Stimulated activated CD4-positive, alpha-beta T cell treated with anti-CD3 and anti-CD28 coated beads, Interleukin-4, amount 100 ng/mL, for 4 hours (primary cell): ENCODE measurements at regions not wholly inside any gene's neighbourhood (a gene's known extent, or its start where the extent isn't known, plus 50 kb on each side); places are given as distances from the start of the nearest gene placed in this dataset.
"Not testable (repeated sequence)": the region's sequence is repeated elsewhere in the genome, so short reads cannot be mapped to it uniquely, and the experiment has no call there.

Source experiments
- DNase-seq, 2 experiments: peaks; one replicate each; pipeline ENCODE4 v3.0.0-alpha.2; 2020

DNA sequence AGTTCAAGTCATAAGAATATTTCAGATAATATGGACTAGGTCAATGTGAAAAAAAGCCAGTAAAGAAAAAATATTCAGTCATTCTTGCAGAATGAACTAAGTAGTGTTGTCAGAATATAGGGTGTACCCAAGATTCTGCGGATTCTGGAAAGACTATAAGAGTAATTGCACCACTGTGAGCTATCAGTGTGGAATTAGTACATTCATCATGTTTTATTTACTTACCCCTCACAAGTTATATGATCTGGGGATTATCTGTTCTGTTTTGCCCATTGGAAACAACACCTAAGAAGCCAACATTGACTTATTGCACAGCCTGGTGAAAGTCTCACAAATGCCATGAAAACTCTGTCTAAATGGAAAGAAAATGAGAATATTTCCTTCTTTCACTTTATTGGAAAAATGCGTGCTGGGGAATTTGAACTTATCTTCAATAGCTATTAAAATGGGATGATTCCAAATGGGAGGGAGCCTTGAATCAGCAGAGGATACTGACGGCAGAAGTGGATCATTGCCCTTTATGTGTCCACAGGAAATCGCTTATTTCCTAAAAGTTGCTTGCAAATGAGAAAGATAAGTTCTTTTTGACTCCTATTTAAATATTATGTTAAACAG is 563.3 kb upstream of the POM121L12 start:
- DNase-seq = no peak

DNA sequence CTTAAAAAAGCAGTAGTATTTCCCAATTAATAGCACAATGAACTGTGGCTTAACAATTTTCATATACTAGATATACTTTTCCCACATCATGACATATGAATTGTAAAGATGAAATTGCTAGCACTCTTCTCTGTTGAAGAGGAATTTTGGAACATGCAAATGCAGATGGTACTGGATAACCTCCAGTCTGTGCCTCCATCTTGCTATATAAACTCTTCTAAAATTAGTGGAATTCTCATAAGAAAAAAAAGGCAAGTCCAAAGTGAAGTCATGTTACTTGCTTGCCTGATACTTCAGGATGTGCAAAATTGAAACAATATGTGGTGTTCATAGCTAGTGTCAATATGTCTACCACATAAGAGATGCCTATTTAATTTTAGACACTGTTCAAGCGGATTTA is 570.2 kb upstream of the POM121L12 start:
- DNase-seq = no peak

DNA sequence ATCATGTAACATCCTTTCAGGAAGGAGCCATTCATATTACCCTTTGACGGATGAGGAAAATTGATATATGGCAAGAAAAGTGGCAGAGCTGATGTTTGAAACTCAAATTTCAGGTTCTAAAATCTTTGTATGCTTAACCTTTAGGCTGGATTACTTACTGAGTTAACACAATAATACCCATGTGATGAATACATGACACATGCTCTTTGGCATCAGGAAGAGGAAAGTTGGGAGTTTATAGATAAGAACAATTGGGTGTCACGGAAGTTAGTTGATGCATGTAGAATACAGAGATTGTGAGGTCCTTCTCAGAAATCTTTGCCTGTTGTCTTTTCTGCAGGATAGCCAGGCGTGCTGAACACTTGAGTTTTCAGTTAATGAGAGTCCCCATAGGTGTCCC is 572.1 kb upstream of the POM121L12 start:
- no peak for DNase-seq

DNA sequence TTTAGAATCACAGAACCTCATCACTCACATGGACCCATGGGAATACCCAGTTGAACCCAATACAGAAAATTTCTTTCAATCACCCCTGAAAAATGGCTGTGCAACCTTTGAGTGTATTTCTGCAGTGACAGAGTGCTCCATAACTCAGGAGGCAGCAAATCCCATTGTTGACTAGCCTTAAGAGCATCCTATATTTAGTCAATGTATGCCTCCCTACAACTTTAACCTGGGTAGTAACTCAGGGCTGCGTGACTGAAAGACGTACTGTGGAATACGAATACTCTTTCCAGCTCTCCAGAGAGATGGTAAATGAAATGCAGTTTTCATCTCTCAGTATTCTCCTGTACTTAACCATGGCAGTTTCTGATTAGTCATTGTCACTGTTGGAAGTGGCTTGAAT is 573.0 kb upstream of the POM121L12 start:
- DNase-seq = no peak

DNA sequence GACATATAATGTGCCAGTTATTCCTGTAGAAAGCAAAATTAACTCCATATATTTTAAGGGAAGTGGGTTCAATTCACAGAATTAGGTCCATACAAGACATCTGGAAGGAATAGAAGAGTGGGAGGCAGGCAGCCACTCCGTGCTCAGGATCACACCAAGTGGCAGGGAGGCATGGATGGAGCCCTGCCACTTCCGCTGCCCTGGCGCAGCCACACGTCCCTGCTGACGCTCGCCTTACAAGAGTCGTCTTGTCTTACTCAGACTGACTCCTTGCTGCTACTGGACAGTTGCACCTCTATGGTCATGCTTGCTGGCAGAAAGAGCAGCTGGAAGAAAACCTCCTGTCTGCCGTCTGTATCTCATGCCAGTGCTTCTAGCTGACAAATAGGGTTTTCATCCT is 579.9 kb upstream of the POM121L12 start:
- DNase-seq = no peak

DNA sequence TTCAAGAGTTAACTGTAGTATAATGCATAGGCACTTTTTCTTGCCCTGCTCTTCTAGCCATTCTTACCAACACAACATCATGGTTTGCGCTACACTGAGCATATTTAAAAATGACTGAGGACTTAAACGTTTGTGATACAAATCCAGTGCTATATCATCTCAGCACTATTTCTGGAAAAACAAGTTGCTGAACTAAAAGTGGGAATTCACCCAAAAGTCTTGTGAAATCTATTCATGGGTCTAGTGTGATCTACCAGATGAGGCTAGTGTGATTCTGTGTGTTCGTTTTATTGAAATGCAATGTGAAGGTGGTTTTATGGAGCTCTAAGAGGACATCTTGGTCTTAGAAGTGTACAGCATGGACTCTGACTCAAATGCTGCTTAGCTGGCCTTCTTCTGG is 584.6 kb upstream of the POM121L12 start:
- DNase-seq = no peak

DNA sequence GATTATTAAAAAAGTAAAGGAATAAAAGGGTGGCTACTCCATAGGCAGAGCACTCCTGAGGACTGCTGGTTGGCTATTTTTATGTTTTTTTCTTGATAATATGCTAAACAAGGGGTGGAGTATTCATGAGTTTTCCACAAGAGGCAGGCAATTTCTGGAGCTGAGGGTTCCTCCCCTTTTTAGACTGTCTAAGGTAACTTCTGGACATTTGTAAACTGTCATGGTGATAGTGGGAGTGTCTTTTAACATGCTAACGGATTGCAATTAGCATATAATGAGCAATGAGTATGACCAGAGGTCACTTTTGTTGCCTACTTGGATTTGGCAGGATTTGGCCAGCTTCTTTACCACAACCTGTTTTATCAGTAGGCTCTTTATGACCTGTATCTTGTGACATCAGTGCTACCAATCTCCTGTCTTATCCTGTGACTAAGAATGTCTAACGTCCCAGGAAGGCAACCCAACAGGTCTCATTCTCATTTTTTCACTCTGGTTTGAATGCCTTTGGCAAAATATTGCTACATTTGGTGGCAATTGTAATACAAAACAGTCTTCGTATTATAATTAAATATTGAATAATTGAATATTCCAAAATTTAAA is 587.8 kb upstream of the POM121L12 start:
- DNase-seq = no peak

DNA sequence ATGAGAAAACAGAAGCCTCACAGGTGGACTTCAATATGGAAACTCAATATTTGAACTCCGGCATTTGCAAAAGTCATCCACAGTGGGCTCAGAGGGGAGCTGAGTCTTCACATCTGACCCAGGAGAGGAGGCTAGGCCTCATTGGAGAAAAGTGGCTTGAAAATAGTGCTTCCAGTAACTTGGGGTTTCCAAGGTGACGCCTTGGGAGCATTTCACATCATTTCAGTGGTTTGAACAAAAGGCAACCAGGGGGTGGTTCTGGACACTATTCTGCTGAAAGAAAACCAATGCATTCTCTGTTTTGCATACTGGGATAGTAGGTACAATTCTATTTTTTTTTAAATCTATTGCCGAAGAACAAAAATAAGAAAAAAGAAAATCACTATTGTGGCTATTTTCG is 599.2 kb upstream of the POM121L12 start:
- no peak for DNase-seq

DNA sequence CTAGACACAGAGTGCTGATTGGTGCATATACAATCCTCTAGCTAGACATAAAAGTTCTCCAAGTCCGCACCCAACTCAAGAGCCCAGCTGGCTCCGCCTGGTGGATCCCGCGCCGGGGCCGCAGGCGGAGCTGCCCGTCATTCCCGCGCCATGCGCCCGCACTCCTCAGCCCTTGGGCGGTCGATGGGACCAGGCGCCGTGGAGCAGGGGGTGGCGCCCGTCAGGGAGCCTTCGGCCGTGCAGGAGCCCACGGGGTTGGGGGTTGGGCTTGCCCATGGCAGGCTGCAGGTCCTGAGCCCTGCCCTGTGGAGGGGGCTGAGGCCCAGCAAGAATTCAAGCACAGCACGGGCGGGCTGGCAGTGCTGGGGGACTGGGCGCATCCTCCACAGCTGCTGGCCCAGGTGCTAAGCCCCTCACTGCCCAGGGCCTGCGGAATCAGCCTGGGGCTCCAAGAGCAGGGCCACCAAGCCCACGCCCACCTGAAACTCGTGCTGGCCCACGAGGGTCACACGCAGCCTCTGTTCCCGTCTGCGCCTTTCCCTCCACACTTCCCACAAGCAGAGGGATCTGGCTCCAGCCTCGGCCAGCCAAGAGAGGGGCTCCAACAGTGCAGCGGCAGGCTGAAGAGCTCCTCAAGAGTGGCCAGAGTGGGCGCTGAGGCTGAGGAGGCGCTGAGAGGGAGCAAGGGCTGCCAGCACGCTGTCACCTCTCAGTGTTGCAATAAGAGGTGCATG is 604.2 kb upstream of the POM121L12 start:
- no peak for DNase-seq

DNA sequence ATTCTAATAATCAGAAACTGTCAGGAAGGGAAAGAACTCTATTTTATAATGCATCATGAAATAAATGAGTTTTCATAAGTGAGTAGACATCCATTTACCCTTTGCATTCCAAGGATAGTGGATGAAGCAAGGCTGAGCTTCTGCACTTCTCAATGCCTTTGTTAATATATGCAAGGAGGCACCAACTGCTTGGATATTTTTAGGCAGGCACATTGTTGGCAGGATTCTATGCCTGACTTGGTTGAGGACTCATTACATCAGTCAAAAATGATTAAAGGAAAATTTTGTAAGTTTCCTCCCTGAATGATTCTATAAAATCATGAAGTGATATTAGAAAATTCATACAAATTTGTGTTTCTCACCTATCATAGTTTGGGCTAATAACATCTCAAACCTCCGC is 612.2 kb upstream of the POM121L12 start:
- no peak for DNase-seq

DNA sequence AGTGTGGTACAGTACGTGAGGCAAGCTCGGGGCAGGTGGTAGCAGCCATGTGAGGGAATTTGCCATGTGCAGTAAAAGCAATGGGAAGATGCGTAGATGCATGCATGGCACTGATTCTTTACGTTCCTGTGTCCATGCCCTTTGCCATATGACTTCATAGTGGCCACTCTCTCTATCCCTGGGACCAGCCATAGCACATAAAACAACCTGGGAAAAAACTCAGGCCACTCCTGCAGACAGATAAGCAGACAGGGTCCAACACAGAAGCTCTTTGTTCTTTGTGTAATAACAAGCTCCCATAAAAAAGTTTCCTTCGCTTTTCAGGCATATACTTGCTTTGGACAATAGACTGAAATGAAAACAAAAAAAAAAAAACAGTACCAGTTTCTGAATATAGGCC is 622.4 kb upstream of the POM121L12 start:
- no peak for DNase-seq

DNA sequence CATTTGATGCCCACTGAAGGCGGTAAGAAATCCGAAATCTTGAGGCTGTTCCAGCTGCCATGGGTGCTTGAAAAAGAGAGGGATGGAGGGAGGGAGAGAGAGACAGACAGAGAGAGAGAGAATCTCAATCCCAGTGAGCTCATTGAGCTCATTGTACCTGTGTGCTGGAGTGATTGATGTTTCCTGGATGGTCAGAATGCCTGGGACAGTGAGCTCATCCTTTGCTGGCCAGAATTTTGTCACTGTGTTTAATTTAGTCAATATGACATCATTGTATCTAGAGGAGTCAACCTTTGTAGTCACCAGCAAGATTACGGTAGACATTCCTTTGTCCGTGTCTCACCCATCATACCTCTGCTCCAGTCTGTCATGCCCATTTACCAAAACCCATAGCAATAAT is 625.4 kb upstream of the POM121L12 start:
- DNase-seq = no peak

DNA sequence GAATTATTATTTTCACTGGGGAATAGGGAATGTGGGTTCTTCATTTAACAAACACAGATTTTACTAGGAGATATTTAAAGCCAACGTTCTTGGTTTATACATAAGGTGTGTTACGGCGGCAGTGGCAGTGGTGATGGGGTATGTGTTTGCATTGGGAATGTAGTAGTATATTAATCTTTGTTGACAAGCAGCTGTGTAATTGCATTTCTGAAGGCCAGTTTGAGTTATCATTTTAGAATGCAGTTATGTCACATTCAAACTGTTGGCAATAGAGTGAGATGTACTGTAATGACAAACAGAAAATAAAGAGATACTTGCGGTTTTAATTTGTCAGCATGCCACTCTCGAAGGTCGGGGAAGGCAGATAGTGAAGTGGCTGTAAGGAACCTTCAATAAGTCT is 628.6 kb upstream of the POM121L12 start:
- no peak for DNase-seq

DNA sequence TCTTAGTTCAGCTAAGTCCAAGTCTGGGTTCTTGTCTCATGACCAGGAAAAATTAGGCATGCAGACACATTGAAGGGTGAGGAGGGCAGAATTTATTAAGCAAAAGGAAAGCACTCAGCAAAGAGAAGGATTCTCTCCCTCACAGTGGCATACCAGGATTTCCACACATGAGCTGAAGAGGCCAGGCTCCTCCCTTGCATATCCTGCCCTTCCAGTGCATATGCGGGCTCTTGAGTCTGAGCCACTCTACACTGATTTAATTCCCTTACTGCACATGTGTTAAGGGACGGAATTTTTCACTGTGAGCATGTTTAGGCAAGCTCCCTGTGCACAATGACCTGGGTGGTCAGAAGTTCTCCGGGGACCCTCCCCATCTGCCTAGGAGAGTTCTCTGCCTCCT is 652.7 kb upstream of the POM121L12 start:
- DNase-seq = no peak

DNA sequence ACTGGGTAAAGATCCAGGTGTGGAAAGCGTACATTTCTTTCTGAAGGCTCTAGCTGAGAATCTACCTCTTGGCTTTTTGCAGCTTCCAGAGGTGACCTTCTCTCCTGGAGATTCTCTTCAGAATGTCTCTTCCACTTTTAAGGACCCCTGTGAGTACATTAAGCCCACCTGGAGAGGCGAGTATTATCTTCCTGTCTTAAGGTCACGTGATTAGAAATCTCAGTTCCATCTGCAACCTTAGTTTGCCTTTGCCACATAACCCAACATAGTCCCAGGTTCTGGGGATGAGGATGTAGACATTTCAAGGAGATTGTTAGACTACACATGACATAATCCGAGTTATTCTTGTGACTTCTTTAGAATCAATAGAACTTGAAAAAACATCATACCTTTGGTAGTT is 665.5 kb upstream of the POM121L12 start:
- DNase-seq = no peak

DNA sequence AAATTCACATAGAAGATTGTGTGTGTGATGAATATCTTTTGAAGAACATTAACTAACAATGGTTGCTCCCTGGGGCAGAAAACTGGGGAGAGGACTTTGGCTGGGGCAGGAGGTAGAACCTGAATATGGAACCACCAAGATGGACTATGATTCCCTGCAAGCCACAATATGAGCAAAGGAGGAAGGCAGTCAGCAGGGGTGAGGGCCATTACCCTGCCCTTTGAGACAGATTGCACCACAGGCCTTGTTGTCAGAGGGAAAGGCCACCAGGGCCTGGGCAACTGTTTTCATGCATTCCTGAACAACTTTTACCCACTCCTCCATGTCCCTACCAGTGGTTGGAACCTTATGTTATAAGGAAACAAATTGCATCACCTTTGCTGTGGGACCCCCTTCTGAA is 670.1 kb upstream of the POM121L12 start:
- no peak for DNase-seq

DNA sequence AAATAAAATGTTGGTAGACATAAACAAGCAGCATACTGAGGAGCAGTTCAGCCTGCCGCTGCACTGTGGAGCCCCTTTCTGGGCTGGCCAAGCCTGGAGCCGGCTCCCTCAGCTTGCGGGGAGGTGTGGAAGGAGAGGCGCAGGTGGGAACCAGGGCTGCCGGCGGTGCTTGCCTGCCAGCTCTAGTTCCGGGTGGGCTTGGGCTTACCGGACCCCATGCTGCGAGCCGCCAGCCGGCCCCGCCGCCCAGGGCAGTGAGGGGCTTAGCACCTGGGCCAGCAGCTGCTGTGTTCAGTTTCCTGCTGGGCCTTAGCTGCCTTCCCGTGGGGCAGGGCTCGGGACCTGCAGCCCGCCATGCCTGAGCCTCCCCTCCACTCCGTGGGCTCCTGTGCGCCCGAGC is 672.9 kb upstream of the POM121L12 start:
- no peak for DNase-seq

DNA sequence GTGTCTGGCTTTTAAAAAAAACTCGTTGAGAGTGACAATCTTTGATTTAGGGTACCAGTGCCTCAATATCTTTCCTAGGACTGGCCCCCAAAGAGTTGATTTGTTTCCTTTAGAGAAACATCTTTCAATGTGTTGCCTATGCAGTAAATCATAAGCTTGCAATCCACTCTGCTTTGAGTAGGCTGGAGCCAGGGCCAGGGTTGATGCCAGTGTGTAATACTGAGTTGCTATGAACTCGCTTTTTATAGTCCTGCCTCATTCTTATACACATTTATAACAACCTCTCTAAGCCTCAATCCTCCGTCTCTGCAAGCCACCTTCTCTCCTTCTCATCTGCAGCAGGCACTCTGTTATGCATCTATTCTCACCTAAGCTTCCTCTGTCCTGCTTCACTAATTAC is 674.9 kb upstream of the POM121L12 start:
- DNase-seq = no peak

DNA sequence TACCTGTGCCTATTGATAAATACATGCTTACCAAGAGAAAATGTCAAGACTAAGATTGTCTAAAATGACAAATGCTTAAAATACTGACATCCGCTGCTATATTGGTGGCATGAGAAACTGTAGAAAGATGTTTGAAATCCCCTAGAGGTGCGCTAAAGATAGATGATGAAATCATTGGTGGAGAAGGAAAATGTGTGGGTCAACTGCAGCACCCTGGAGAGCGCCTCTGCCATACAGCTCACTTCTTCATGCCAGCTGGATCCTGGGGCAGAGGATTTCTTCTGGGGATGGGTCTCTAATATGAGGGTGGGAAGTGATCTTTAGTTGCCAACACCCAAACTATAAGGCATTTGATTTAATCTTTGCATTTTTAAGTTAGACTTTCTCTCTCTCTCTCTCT is 680.4 kb upstream of the POM121L12 start:
- no peak for DNase-seq

DNA sequence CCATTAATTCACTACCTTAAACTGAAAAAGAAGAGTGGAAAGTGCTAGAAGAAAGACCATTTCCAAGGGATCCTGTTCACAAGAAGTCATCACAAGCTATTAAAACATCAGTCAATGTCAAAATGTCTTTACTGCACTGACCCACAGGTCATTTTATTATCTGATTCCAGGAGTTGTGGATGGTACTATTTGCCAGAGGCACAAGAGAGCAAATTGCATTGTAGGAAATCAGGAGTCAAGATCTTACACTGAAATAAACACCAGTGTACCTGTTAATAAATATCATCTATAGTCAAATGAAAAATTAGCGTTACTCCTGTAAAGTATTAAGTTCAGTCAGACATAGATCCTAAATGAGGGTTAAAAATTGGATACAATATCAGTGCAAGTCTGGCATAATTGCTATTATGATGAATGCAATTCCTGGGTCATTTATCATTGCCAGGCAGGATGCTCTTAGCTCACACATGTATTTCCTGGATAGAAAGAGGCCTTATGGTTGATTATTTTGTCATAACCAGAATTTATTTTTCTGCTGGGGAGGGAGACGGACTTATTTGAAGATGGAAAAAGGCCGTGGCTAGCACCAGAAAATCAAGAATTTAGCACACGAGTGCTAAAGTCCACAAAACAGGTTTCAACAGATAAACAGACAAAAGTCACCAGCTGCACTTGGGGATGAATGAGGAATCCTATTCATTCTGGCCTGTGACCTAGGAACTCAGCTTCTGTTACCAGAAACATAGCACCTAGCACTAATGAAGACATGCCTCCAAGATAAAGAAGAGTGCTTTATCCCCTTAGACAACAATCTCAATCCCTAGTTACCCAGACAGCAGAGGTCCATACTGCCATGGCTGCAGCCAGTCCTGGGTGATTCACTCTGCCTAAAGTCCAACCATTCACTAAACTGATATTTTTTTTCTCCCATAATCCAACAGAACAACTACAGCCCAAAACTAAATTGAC is 683.1 kb upstream of the POM121L12 start:
- no peak for DNase-seq

DNA sequence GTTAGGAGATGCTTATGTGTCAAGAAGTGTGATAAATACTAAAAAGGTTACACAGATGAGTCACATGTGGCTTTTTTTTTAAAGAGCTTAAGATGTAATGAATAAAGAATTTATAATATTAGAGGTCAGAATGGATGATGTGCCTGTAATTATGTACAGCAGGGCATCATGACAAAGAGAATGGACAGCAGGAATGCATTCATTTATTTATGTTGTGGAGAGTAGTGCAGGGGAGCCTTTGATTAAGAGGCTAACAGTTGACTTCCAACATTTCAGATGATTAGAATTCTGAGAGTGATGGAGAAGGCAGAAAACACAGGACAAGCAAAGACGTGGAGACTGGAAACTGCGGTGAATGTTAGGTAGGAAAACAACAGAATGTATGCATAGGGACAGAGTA is 691.4 kb upstream of the POM121L12 start:
- no peak for DNase-seq

DNA sequence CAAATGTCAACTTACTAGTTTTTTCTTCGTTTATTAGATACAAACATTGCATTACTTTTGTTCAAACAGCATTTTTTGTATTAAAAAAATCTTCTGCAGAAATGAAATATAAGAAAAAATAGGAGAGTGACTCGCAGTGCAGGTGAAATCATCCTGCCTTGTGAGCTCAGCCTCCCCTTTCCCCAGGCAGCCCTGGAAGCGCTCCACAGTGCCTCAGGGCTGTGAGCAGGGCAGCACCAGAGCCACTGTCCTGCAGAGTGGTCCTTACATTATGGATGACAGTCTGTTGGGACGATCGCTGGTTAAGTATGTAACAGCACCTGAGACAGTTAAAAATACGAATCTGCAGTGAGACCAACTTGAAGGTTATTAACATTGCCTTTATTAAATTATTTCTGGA is 695.4 kb upstream of the POM121L12 start:
- no peak for DNase-seq

DNA sequence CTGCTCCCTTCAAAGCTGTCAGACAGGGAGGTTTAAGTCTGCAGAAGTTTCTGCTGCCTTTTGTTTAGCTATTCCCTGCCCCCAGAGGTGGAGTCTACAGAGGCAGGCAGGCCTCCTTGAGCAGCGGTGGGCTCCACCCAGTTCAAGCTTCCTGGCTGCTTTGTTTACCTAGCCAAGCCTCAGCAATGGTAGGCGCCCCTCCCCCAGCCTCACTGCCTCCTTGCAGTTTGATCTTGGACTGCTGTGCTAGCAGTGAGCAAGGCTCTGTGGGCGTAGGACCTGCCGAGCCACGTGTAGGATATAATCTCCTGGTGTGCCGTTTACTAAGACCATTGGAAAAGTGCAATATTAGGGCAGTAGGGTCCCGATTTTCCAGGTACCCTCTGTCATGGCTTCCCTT is 707.1 kb upstream of the POM121L12 start:
- DNase-seq = not testable (repeated sequence)

DNA sequence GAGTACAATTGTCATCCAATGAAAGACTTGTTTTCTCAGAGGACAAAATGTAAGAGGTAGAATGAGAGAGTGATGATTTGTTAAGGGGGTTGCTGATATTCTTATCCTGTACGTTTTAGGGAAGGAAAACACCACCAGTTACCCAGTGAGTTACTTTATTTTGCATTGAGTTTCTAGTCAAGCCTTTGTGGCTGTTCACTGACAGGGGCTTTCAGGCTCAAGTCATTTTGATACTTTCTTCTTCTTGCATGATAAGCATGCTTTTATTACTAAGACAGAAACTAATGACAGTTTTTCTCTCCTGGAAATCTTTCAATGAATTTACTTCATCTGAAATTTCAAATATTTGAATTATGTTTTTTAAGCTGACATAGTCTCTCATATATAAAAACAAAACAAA is 710.2 kb upstream of the POM121L12 start:
- no peak for DNase-seq
